NCI-H460 (cell line): ENCODE measurements at regions not wholly inside any gene's neighbourhood (a gene's known extent, or its start where the extent isn't known, plus 50 kb on each side); places are given as distances from the start of the nearest gene placed in this dataset.
A peak's percentile ranks its signal among the peaks of the same experiment; 100 is the strongest.
"Not testable (repeated sequence)": the region's sequence is repeated elsewhere in the genome, so short reads cannot be mapped to it uniquely, and the experiment has no call there.

Experiments used
- DNase-seq: peaks from one replicate; pipeline ENCODE4 v3.0.0-alpha.2; 2016; ENCODE audit warnings: low read depth; ENCODE audit errors: extremely low read depth

- DNase-seq = no peak
Measured at GRCh38 chr3:80770106-80771074, 991.1 kb downstream of the GBE1 start.

DNA sequence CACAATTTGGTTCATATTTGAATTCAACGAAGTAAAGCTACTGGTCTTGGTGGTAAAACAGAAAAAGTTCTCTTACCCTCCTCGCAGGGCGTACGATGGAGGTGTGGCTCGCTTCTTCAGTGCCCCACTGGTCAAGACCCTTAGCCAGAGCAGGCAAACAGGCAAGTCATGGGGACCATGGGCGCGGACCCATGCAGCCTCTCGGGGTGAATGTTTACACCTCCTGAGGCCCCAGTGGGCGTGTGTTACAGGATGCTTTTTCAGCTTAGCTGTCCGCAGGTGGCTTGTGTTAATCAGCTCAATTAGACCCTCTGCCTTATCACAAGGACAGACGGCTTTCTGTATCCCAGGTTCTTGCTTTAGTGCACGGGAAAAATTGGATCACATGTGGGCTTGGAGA lies 991.8 kb downstream of the GBE1 start:
- DNase-seq = no peak

DNA sequence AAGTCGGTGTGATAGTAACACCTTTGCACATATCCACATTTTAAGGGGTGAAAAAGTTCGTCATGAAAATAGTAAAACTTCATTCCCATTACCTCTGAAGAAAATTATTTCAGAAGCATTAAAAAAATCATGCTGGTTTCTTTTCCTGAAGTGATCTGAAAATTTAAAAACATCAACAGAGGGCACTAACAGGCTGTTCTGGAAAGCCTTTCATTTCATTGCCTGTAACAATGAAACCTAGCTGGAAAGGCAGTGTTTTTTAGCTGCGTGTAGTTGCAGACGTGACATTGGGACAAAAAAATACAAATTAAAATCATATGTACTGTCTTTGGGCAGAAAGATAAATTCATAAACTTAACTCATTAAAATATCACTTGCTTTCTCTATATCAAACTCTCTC lies 993.8 kb downstream of the GBE1 start:
- no peak for DNase-seq

DNA sequence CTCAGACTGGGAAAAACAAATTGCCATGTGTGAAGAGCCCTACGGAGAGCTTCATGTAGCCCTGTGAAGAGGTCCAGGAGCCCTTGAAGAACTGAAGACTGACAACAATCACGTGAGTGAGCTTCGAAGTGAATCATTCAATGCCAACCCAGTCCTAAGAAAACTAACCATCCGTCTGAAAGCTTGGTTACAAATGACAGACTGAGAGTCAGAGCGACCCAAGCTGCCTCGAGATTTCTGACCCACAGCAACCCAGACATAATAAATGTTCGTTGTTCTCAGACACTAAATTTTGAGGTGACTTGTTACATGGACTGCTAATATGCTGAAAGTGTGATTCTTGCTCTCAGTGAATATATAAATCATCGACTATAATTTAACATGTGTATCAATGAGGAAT lies 987.2 kb upstream of the ROBO1 start:
- no peak for DNase-seq

GRCh38 chr3:80753021-80753420 lies 985.2 kb upstream of the ROBO1 start:
- no peak for DNase-seq

- DNase-seq = no peak
Measured at GRCh38 chr3:80750637-80751036, 982.8 kb upstream of the ROBO1 start.

GRCh38 chr3:80734920-80735319 lies 967.1 kb upstream of the ROBO1 start:
- no peak for DNase-seq

DNA sequence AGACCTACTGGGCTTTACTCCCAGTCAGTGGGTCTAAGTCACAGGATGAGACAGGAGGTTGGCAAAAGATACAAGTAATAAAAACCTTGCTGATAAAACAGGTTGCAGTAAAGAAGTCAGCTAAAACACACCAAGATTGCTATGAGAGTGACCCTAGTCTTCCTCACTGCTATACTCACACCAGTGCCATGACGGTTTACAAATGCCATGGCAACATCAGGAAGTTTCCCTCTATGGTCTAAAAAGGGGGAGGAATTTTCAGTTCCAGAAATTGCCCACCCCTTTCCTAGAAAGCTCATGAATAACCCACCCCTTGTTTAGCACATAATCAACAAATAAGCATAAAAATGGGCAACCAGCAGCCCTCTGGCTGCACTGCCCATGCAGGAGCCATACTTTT lies 966.7 kb upstream of the ROBO1 start:
- DNase-seq = no peak

GRCh38 chr3:80733522-80734176 lies 965.9 kb upstream of the ROBO1 start:
- no peak for DNase-seq

GRCh38 chr3:80727561-80727960 lies 959.8 kb upstream of the ROBO1 start:
- not testable (repeated sequence) for DNase-seq

DNA sequence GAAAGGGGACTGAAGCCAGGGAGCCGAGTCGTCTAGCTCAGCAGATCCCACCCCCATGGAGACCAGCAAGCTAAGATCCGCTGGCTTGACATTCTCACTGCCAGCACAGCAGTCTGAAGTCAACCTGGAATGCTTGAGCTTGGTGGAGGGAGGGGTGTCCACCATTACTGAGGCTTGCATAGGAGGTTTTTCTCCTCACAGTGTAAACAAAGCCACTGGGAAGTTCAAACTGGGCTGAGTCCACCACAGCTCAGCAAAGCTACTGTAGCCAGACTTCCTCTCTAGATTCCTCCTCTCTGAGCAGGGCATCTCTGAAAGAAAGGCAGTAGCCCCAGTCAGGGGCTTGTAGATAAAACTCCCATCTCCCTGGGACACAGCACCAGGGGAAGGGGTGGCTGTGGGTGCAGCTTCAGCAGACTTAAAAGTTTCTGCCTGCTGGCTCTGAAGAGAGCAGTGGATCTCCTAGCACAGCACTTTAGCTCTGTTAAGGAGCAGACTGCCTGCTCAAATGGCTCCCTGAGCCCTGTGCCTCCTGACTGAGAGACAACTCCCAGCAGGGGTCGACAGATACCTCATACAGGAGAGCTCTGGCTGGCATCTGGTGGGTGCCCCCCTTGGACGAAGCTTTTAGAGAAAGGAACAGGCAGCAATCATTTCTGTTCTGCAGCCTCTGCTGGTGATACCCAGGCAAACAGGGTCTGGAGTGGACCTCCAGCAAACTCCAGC lies 942.0 kb upstream of the ROBO1 start:
- not testable (repeated sequence) for DNase-seq

- no peak for DNase-seq
Measured at GRCh38 chr3:80705290-80705689, 937.5 kb upstream of the ROBO1 start.

- DNase-seq = no peak
Measured at GRCh38 chr3:80701349-80701748, 933.6 kb upstream of the ROBO1 start.

GRCh38 chr3:80697291-80697690 lies 929.5 kb upstream of the ROBO1 start:
- DNase-seq = no peak

- DNase-seq = no peak
Measured at GRCh38 chr3:80696280-80696679, 928.5 kb upstream of the ROBO1 start.

GRCh38 chr3:80688814-80689213 lies 921.0 kb upstream of the ROBO1 start:
- DNase-seq = peak; percentile 25

DNA sequence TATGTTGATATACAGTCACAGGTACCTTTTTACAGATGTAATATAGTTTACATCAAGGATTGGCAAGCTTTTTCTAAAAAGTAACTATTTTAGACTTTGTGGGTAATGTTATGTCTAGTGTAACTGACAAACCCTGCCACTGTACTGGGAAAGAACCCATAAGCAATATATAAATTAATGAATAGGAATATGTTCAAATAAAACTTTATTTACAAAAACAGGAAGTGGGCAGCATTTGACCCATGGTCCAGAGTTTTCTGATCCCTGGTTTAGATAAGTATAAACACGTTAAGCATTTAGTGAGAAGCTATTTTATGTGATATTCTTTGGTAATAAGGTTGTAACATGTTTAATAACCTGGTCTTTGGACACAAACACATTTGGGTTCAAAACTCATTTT lies 915.2 kb upstream of the ROBO1 start:
- no peak for DNase-seq

- DNase-seq = no peak
Measured at GRCh38 chr3:80682235-80682634, 914.4 kb upstream of the ROBO1 start.

DNA sequence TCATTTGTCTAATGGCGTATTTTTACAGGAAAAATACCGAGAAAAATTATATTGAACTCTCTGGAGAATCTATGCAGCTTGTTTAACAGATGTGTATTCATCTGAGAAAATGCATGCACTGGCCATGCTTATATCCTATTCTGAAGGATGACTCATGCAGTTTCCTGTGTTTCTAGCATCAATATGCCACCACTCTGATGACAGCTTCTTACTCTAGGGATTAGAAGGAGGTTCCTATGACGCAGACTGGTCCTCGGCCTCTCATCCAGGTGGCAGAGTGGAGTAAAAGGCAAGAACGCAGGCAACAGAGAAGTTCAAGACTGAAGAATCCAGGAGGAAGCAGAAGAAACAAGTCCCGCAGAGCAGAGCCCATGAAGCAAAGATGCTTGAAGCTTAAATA lies 910.0 kb upstream of the ROBO1 start:
- DNase-seq = peak; percentile 62

DNA sequence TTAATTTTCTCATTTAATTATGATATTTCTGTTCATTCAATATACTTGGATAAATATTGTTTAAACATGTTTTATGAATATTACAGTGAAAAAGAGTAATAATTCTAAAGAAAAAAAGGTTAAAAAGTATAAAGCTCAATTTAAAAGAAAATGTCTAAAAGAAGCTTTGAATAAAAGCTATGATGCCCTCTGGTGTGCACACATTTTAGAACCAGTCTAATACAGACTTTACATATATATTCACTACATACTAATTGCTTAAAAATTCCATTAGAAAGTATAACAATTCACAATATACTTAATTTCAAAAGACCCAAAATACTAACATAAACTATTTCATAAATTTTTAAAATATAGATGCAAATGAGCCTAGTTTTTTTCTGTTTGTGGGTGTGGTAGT lies 909.1 kb upstream of the ROBO1 start:
- DNase-seq = no peak

GRCh38 chr3:80676261-80676660 lies 908.5 kb upstream of the ROBO1 start:
- DNase-seq = no peak
